ENCODE measurements at regions not wholly inside any gene's neighbourhood (a gene's known extent, or its start where the extent isn't known, plus 50 kb on each side); places are given as distances from the start of the nearest gene placed in this dataset.

DNA sequence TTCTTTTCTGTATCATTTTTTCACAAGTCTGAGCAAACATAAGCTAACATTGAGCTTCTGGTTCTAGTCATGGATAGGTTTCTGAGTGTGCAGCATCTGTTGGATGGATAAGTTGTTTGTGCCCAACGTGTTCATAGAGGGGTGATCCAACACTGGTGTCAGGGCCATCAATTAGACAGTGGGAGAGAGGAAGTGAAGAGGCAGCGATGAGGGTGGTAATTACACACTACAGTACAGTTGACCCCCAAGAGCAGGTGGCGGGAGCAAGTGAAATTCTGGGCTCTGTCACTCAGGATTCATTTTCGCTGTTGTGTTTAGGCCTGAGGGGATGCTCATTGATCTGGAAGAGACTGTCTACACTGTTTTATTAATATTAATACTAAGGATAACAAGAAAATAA lies 180.0 kb upstream of the CXCR4 start:
- TF ChIP-seq, protein P1, sequence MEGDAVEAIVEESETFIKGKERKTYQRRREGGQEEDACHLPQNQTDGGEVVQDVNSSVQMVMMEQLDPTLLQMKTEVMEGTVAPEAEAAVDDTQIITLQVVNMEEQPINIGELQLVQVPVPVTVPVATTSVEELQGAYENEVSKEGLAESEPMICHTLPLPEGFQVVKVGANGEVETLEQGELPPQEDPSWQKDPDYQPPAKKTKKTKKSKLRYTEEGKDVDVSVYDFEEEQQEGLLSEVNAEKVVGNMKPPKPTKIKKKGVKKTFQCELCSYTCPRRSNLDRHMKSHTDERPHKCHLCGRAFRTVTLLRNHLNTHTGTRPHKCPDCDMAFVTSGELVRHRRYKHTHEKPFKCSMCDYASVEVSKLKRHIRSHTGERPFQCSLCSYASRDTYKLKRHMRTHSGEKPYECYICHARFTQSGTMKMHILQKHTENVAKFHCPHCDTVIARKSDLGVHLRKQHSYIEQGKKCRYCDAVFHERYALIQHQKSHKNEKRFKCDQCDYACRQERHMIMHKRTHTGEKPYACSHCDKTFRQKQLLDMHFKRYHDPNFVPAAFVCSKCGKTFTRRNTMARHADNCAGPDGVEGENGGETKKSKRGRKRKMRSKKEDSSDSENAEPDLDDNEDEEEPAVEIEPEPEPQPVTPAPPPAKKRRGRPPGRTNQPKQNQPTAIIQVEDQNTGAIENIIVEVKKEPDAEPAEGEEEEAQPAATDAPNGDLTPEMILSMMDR (tag by site-specific recombination; IDR thresholded peaks at IDR 0.05) = no peak
- TF ChIP-seq, protein P2, sequence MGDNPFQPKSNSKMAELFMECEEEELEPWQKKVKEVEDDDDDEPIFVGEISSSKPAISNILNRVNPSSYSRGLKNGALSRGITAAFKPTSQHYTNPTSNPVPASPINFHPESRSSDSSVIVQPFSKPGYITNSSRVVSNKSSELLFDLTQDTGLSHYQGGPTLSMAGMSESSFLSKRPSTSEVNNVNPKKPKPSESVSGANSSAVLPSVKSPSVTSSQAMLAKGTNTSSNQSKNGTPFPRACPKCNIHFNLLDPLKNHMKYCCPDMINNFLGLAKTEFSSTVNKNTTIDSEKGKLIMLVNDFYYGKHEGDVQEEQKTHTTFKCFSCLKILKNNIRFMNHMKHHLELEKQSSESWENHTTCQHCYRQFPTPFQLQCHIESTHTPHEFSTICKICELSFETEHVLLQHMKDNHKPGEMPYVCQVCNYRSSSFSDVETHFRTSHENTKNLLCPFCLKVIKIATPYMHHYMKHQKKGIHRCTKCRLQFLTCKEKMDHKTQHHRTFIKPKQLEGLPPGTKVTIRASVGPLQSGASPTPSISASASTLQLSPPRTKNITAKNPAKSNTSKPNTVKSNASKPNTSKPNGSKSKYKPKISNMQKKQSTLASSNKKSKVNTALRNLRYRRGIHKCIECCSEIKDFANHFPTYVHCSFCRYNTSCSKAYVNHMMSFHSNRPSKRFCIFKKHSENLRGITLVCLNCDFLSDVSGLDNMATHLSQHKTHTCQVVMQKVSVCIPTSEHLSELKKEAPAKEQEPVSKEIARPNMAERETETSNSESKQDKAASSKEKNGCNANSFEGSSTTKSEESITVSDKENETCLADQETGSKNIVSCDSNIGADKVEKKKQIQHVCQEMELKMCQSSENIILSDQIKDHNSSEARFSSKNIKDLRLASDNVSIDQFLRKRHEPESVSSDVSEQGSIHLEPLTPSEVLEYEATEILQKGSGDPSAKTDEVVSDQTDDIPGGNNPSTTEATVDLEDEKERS (tag by site-specific recombination; IDR thresholded peaks at IDR 0.05) = no peak
- no peak for TF ChIP-seq KLF16 (tag by site-specific recombination; IDR thresholded peaks at IDR 0.05)
- TF ChIP-seq KLF8 (tag by site-specific recombination; IDR thresholded peaks at IDR 0.05) = no peak
- TF ChIP-seq, protein P3, sequence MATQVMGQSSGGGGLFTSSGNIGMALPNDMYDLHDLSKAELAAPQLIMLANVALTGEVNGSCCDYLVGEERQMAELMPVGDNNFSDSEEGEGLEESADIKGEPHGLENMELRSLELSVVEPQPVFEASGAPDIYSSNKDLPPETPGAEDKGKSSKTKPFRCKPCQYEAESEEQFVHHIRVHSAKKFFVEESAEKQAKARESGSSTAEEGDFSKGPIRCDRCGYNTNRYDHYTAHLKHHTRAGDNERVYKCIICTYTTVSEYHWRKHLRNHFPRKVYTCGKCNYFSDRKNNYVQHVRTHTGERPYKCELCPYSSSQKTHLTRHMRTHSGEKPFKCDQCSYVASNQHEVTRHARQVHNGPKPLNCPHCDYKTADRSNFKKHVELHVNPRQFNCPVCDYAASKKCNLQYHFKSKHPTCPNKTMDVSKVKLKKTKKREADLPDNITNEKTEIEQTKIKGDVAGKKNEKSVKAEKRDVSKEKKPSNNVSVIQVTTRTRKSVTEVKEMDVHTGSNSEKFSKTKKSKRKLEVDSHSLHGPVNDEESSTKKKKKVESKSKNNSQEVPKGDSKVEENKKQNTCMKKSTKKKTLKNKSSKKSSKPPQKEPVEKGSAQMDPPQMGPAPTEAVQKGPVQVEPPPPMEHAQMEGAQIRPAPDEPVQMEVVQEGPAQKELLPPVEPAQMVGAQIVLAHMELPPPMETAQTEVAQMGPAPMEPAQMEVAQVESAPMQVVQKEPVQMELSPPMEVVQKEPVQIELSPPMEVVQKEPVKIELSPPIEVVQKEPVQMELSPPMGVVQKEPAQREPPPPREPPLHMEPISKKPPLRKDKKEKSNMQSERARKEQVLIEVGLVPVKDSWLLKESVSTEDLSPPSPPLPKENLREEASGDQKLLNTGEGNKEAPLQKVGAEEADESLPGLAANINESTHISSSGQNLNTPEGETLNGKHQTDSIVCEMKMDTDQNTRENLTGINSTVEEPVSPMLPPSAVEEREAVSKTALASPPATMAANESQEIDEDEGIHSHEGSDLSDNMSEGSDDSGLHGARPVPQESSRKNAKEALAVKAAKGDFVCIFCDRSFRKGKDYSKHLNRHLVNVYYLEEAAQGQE (tag by site-specific recombination; IDR thresholded peaks at IDR 0.05) = no peak
- TF ChIP-seq ZNF175 (tag by site-specific recombination; IDR thresholded peaks at IDR 0.05) = no peak
- TF ChIP-seq ZFP37 (tag by site-specific recombination; IDR thresholded peaks at IDR 0.05) = no peak
- TF ChIP-seq ZFP41 (tag by site-specific recombination; IDR thresholded peaks at IDR 0.05; ENCODE audit: borderline replicate concordance) = no peak
- TF ChIP-seq, protein P4, sequence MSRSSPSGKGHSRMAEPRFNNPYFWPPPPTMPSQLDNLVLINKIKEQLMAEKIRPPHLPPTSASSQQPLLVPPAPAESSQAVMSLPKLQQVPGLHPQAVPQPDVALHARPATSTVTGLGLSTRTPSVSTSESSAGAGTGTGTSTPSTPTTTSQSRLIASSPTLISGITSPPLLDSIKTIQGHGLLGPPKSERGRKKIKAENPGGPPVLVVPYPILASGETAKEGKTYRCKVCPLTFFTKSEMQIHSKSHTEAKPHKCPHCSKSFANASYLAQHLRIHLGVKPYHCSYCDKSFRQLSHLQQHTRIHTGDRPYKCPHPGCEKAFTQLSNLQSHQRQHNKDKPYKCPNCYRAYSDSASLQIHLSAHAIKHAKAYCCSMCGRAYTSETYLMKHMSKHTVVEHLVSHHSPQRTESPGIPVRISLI (tag by site-specific recombination; IDR thresholded peaks at IDR 0.05) = no peak
- no peak for TF ChIP-seq ZNF248 (tag by site-specific recombination; IDR thresholded peaks at IDR 0.05)
- TF ChIP-seq ZBTB17 (tag by site-specific recombination; IDR thresholded peaks at IDR 0.05) = no peak
- TF ChIP-seq, protein P5, sequence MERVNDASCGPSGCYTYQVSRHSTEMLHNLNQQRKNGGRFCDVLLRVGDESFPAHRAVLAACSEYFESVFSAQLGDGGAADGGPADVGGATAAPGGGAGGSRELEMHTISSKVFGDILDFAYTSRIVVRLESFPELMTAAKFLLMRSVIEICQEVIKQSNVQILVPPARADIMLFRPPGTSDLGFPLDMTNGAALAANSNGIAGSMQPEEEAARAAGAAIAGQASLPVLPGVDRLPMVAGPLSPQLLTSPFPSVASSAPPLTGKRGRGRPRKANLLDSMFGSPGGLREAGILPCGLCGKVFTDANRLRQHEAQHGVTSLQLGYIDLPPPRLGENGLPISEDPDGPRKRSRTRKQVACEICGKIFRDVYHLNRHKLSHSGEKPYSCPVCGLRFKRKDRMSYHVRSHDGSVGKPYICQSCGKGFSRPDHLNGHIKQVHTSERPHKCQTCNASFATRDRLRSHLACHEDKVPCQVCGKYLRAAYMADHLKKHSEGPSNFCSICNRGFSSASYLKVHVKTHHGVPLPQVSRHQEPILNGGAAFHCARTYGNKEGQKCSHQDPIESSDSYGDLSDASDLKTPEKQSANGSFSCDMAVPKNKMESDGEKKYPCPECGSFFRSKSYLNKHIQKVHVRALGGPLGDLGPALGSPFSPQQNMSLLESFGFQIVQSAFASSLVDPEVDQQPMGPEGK (tag by site-specific recombination; IDR thresholded peaks at IDR 0.05) = no peak
